NCI-H82 treated with DMSO at 0.1 percent for 48 hours (cell line): ENCODE measurements at regions not wholly inside any gene's neighbourhood (a gene's known extent, or its start where the extent isn't known, plus 50 kb on each side); places are given as distances from the start of the nearest gene placed in this dataset.

Source experiments
- DNase-seq: peaks from one replicate; lab custom pipeline; 2025; ENCODE audit not compliant: unreplicated experiment; lab: John Stamatoyannopoulos, UW

DNA sequence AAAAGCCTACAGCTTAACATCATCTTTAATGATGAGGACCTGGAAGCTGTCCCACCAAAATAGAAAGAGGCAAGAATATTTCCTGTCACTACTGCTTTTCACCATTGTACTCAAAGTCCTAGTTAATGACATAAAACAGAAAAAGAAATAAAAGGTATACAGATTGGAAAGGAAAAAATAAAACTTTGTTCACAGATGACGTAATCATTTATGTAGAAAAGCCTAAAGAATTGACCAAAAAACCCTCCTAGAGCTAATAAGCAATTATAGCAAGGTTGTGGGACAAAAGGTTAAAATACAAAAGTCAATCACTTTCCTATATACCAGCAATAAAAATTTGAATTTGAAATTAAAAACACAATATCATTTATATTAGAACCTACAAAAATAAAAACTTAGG lies 97.2 kb upstream of the MDGA2 start:
- no peak for DNase-seq

DNA sequence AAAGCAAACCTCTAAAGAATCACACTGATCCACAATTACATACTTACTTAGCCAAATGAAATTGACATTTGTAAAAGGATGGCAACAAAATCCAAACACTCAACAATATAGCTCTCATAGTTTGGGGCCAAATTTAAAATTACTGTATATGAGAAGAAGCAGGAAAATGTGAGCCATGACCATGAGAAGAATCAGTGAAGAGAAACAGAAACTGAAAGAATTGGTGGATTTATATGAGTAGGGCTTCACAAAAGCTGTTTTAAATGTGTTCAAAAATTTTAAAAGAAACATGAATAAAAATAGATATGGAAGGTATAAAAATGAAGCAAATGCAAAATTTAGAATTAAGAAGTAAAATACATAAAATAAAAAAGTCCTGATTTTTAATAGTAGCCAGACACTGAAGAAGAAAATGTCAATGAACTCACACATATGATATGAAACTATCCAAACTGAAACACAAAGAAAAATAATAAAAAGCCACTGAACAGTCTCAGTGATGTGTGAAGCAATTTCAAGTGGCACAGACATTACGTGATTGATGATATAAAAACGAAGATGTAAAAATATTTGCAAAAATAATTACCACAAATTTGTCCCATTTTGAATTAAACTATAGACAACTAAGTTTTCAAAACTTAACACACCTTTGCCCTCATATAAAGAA lies 87.9 kb upstream of the MDGA2 start:
- DNase-seq = no peak

DNA sequence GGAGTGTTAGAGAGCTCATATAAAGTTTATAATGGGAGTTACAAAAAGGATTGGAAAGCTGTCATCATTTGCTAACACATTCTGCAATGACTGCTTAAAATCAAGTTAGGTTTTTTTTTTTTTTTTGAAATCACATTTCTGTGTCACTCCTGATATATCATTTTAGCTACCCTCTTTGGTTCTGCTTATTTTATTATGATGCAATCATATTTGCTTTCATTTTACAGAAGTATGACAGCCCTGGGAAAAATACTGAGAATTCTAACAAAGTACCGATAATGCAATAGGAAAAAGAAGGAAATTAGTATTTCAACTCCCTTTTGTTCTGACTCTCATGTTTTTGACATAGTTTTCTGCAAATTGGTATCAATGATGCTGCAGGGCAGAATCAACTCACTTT lies 71.6 kb upstream of the MDGA2 start:
- DNase-seq = no peak

DNA sequence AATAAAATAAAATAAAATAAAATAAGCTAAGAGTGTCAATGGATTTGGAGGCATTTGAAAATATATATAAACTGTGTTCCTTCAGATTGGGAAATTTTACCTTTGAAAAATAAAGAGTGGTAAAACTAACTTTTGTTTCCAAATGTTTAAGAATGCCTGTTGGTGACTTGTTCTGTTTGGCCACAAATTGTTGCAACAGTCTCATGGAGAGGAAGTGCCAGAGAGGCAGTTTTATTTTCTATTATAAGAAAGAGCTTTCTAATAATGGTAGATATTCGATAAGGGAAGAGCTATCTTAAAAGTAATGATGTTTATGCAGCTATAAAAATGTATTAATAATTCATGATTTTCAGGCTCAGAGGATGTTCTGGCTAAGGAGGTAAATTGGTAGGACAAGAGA lies 68.8 kb upstream of the MDGA2 start:
- no peak for DNase-seq

DNA sequence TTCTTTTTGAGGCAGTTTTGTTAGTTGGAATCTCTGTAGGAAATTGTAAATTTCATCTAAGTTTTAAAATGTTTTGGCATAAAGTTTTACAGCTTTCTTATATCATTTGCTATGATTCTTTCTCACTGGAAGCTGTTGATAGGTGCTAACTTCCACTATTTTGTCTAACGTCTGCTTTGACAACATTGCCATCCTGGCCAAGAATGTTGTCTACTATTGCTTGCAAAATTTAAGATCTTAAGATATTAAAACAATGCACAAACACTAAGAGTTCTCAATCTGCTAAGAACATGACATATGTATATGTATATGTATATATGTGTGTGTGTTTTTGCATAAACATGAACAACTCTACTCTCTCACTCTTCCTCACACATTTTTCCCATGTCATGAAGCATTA lies 64.1 kb upstream of the MDGA2 start:
- no peak for DNase-seq

- DNase-seq = no peak
These were observed 54.9 kb upstream of the MDGA2 start for GRCh38 chr14:47730296-47730695.
